ENCODE measurements at regions not wholly inside any gene's neighbourhood (a gene's known extent, or its start where the extent isn't known, plus 50 kb on each side); places are given as distances from the start of the nearest gene placed in this dataset.
"Not testable (repeated sequence)": the region's sequence is repeated elsewhere in the genome, so short reads cannot be mapped to it uniquely, and the experiment has no call there.

DNA sequence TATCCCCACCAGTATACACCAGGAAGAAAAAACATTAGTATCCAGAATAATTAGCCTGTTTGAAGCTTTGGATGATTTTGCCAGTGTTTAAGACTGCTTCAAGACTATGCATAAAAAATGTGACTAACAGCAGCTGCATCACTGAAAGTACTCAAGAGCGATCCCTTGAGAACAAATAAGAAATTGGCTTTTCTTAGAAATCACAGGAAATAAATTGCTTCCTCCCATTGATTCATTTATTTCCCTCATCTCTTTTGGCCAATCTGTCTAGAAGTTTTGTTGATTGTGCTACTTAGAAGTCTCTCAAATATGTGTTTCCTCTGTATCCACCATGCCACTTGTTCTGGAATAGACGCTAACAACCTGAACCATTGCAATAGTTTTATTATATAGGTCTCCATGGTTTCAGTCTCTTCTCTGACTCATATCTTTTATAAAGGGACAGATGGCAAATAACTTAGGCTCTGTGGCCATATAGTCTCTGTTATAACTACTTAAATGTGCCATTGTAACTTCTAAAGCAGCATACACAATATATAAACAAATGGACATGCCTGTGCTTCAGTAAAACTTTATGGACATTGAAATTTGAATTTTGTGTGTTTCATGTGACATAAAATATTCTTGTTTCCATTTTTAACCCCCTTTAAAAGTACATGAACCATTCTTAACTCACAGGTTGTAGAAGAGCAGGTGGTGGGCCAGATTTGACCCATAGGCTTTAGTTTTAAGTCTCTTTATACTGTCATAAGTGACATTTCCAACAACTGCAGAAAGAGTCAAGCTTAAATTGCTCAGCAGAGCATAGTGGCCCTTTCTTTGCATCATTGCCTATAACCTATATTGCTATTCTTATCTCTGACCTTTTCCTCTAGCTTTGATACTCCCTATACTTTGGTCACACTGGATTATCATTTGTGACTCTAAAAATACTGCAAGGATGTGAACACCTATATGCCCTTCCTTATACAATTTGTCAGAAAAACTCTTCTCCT, 123.9 kb downstream of the MC4R start:
- TF ChIP-seq, protein P1, sequence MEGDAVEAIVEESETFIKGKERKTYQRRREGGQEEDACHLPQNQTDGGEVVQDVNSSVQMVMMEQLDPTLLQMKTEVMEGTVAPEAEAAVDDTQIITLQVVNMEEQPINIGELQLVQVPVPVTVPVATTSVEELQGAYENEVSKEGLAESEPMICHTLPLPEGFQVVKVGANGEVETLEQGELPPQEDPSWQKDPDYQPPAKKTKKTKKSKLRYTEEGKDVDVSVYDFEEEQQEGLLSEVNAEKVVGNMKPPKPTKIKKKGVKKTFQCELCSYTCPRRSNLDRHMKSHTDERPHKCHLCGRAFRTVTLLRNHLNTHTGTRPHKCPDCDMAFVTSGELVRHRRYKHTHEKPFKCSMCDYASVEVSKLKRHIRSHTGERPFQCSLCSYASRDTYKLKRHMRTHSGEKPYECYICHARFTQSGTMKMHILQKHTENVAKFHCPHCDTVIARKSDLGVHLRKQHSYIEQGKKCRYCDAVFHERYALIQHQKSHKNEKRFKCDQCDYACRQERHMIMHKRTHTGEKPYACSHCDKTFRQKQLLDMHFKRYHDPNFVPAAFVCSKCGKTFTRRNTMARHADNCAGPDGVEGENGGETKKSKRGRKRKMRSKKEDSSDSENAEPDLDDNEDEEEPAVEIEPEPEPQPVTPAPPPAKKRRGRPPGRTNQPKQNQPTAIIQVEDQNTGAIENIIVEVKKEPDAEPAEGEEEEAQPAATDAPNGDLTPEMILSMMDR (IDR thresholded peaks at IDR 0.05; ENCODE audit: insufficient read depth, low read length, poor library complexity, severe bottlenecking), result no peak
- Histone ChIP-seq H3K36me3 (ENCODE audit: control insufficient read depth, insufficient read depth, low read length) (no peaks in the 10 kb centered on the region), H3K27me3 (replicated peaks; ENCODE audit: control insufficient read depth, insufficient read depth, low read length) (no peaks in the 10 kb centered on the region), H3K4me3 (replicated peaks; ENCODE audit: low read depth, low read length) (no peak overlapping the region)
- DNase-seq (ENCODE audit: extremely low read depth, insufficient read length), result no peak

DNA sequence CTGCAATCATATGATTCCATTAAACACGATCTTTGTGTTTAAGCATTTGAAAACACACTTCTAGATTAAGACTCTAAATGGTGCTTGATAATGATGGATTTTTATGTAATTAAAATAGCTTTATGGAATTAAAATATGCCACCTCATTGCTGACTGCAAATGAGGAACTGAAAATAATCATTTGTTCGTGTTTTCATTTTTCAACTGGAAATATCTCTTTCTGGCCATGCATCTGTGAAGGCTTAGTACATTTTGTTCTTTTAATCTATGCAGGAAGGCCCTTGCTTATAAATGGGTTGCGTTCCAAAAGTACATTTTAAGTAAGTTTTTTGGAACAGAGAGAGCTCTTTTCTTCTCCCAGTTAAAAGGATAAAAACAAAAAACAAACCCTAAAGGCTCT, 125.5 kb downstream of the MC4R start:
- no peak for DNase-seq (ENCODE audit: extremely low read depth, insufficient read length)
- H3K4me3 ChIP-seq (replicated peaks; ENCODE audit: low read depth, low read length), result no peak overlapping the region
- TF ChIP-seq, protein P1 (IDR thresholded peaks at IDR 0.05; ENCODE audit: insufficient read depth, low read length, poor library complexity, severe bottlenecking), result no peak
- no peaks in the 10 kb centered on the region for H3K36me3 ChIP-seq (ENCODE audit: control insufficient read depth, insufficient read depth, low read length)
- no peaks in the 10 kb centered on the region for H3K27me3 ChIP-seq (replicated peaks; ENCODE audit: control insufficient read depth, insufficient read depth, low read length)

- H3K36me3 ChIP-seq (ENCODE audit: control insufficient read depth, insufficient read depth, low read length), result no peaks in the 10 kb centered on the region
- H3K27me3 ChIP-seq (replicated peaks; ENCODE audit: control insufficient read depth, insufficient read depth, low read length), result no peaks in the 10 kb centered on the region
- H3K4me3 ChIP-seq (replicated peaks; ENCODE audit: low read depth, low read length), result no peak overlapping the region
- DNase-seq (ENCODE audit: extremely low read depth, insufficient read length), result peak; percentile 59
- TF ChIP-seq, protein P1 (IDR thresholded peaks at IDR 0.05; ENCODE audit: insufficient read depth, low read length, poor library complexity, severe bottlenecking), result no peak
These were observed 126.0 kb downstream of the MC4R start for GRCh38 chr18:60246606-60247005.

- TF ChIP-seq, protein P1 (IDR thresholded peaks at IDR 0.05; ENCODE audit: insufficient read depth, low read length, poor library complexity, severe bottlenecking), result no peak
- Histone ChIP-seq H3K36me3 (ENCODE audit: control insufficient read depth, insufficient read depth, low read length) (no peaks in the 10 kb centered on the region), H3K4me3 (replicated peaks; ENCODE audit: low read depth, low read length) (no peak overlapping the region), H3K27me3 (replicated peaks; ENCODE audit: control insufficient read depth, insufficient read depth, low read length) (no peaks in the 10 kb centered on the region)
- DNase-seq (ENCODE audit: extremely low read depth, insufficient read length), result no peak
These were observed 127.5 kb downstream of the MC4R start for GRCh38 chr18:60245096-60245495.

DNA sequence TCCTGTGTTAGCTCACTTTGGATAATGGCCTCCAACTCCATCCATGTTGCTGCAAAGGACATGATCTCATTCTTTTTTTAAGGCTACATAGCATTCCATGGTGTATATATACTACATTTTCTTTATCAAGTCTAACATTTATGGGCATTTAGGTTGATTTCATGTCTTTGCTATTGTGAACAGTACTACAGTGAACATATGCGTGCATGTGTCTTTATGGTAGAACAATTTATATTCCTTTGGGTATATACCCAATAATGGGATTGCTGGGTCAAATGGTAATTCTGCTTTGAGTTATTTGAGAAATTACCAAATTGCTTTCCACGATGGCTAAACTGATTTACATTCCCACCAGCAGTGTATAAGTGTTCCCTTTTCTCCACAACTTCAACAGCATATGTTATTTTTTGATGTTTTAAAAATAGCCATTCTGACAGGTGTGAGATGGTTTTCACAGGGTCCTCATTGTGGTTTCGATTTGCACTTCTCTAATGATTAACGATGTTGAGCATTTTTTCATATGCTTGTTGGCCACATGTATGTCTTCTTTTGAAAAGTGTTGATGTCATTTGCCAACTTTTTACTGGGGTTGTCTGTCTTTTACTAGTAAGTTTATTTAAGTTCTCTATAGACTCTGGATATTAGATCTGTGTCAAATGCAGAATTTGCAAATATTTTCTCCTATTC, 133.4 kb downstream of the MC4R start:
- not testable (repeated sequence) for H3K27me3 ChIP-seq (replicated peaks; ENCODE audit: control insufficient read depth, insufficient read depth, low read length); H3K36me3 ChIP-seq (ENCODE audit: control insufficient read depth, insufficient read depth, low read length); DNase-seq (ENCODE audit: extremely low read depth, insufficient read length); H3K4me3 ChIP-seq (replicated peaks; ENCODE audit: low read depth, low read length)

- no peak for DNase-seq (ENCODE audit: extremely low read depth, insufficient read length)
- TF ChIP-seq, protein P1 (IDR thresholded peaks at IDR 0.05; ENCODE audit: insufficient read depth, low read length, poor library complexity, severe bottlenecking), result no peak
These were observed 137.4 kb downstream of the MC4R start for GRCh38 chr18:60235164-60235563.

More at GRCh38 chr18:60235164-60235563, 137.4 kb downstream of the MC4R start:
- H3K36me3 ChIP-seq (ENCODE audit: control insufficient read depth, insufficient read depth, low read length), result no peaks in the 10 kb centered on the region
- H3K4me3 ChIP-seq (replicated peaks; ENCODE audit: low read depth, low read length), result no peak overlapping the region
- no peaks in the 10 kb centered on the region for H3K27me3 ChIP-seq (replicated peaks; ENCODE audit: control insufficient read depth, insufficient read depth, low read length)

Data from GM06990 (cell line).